ENCODE measurements at regions not wholly inside any gene's neighbourhood (a gene's known extent, or its start where the extent isn't known, plus 50 kb on each side); places are given as distances from the start of the nearest gene placed in this dataset.
"Not testable (repeated sequence)": the region's sequence is repeated elsewhere in the genome, so short reads cannot be mapped to it uniquely, and the experiment has no call there.

- DNase-seq (ENCODE audit: low read depth, low spot score) = no peak
These were observed 127.1 kb upstream of the ZFP64 start for GRCh38 chr20:52318651-52319050.

GRCh38 chr20:52313341-52313963, 121.9 kb upstream of the ZFP64 start:
- DNase-seq (ENCODE audit: low read depth, low spot score) = no peak

GRCh38 chr20:52312132-52312729, 120.7 kb upstream of the ZFP64 start:
- peak; percentile 24 for DNase-seq (ENCODE audit: low read depth, low spot score)

- no peak for DNase-seq (ENCODE audit: low read depth, low spot score)
These were observed 119.7 kb upstream of the ZFP64 start for GRCh38 chr20:52311209-52311794.

- no peak for DNase-seq (ENCODE audit: low read depth, low spot score)
These were observed 117.6 kb upstream of the ZFP64 start for GRCh38 chr20:52309181-52309580.

- no peak for DNase-seq (ENCODE audit: low read depth, low spot score)
These were observed 114.9 kb upstream of the ZFP64 start for GRCh38 chr20:52306477-52306876.

GRCh38 chr20:52305858-52306257, 114.3 kb upstream of the ZFP64 start:
- DNase-seq (ENCODE audit: low read depth, low spot score) = no peak

- DNase-seq (ENCODE audit: low read depth, low spot score) = no peak
These were observed 113.6 kb upstream of the ZFP64 start for GRCh38 chr20:52305024-52305645.

GRCh38 chr20:52303281-52303950, 111.8 kb upstream of the ZFP64 start:
- DNase-seq (ENCODE audit: low read depth, low spot score) = no peak

- no peak for DNase-seq (ENCODE audit: low read depth, low spot score)
These were observed 111.2 kb upstream of the ZFP64 start for GRCh38 chr20:52302736-52303135.

GRCh38 chr20:52302051-52302450, 110.5 kb upstream of the ZFP64 start:
- DNase-seq (ENCODE audit: low read depth, low spot score) = not testable (repeated sequence)

- DNase-seq (ENCODE audit: low read depth, low spot score) = no peak
These were observed 104.0 kb upstream of the ZFP64 start for GRCh38 chr20:52295556-52295955.

GRCh38 chr20:52294106-52294628, 102.6 kb upstream of the ZFP64 start:
- DNase-seq (ENCODE audit: low read depth, low spot score) = no peak

- no peak for DNase-seq (ENCODE audit: low read depth, low spot score)
These were observed 99.5 kb upstream of the ZFP64 start for GRCh38 chr20:52291109-52291508.

GRCh38 chr20:52290569-52290968, 99.0 kb upstream of the ZFP64 start:
- no peak for DNase-seq (ENCODE audit: low read depth, low spot score)

GRCh38 chr20:52289956-52290565, 98.5 kb upstream of the ZFP64 start:
- DNase-seq (ENCODE audit: low read depth, low spot score) = no peak

GRCh38 chr20:52280407-52280806, 88.8 kb upstream of the ZFP64 start:
- DNase-seq (ENCODE audit: low read depth, low spot score) = no peak

- no peak for DNase-seq (ENCODE audit: low read depth, low spot score)
These were observed 88.1 kb upstream of the ZFP64 start for GRCh38 chr20:52279706-52280105.

GRCh38 chr20:52275181-52275691, 83.7 kb upstream of the ZFP64 start:
- DNase-seq (ENCODE audit: low read depth, low spot score) = no peak

GRCh38 chr20:52270696-52271095, 79.1 kb upstream of the ZFP64 start:
- DNase-seq (ENCODE audit: low read depth, low spot score) = no peak

- no peak for DNase-seq (ENCODE audit: low read depth, low spot score)
These were observed 78.5 kb upstream of the ZFP64 start for GRCh38 chr20:52270001-52270606.

Measured in pulmonary artery endothelial cell (primary cell).